C4-2B (cell line): ENCODE measurements at regions not wholly inside any gene's neighbourhood (a gene's known extent, or its start where the extent isn't known, plus 50 kb on each side); places are given as distances from the start of the nearest gene placed in this dataset.

Experiments
- CTCF ChIP-seq: fragments of 450-650 bp; conservative IDR thresholded peaks from 2 replicates; pipeline ENCODE4 v1.5.1; 2017; ENCODE audit warnings: mild to moderate bottlenecking
- ZFX ChIP-seq: fragments of 450-650 bp; IDR thresholded peaks from 2 replicates; pipeline ENCODE4 v1.6.1; 2017

DNA sequence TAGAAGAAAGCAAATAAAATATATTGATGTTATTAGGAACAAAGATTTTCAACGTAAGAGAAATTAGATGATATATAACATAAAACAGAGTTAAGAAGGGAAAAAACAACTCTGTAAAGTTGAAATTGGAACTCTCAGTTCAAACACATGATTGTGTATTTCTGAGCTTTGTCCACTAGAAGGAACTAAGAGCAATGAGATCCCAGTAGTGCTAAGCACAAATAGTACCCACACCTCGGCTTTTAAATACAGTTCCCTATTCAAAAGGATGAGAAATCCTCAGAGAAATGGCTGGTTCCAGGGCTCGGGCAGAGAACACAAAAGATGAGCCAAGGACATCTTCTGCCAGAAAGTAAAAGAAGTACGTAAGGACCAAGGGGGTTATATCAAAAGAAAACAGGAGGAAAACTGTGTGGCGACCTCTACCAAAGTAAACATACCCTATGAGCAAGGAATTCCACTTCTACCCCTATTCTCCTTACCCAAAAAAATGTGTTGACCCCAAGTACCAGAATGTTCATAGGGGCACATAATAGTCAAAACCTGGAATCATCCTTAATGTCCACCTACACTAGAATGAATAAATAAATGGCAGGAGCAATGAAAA is 96.6 kb downstream of the SPTSSA start:
- peak; percentile 42 for TF ChIP-seq CTCF
- TF ChIP-seq ZFX: no peak
